ENCODE measurements at regions not wholly inside any gene's neighbourhood (a gene's known extent, or its start where the extent isn't known, plus 50 kb on each side); places are given as distances from the start of the nearest gene placed in this dataset.

DNA sequence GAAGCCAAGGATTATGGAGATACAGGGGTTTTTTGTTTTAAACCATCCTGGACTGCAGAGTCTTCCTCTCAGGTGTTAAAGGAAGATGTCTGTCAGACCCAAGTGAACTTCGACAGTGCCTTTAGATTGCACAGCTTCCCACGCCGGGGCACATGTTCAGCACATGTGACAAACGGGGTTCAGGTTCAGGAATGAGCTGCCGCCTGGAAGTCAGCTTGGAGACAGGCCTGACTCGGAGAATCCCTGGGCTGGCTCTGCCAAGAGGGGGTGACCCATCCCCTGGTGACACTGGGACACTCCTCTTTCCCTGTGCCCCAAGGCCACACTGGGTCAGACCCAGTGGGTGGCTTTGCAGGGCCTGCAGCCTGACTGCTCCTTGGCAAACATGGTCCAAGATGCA, 359.3 kb upstream of the SALL3 start:
- DNase-seq: no peak

DNA sequence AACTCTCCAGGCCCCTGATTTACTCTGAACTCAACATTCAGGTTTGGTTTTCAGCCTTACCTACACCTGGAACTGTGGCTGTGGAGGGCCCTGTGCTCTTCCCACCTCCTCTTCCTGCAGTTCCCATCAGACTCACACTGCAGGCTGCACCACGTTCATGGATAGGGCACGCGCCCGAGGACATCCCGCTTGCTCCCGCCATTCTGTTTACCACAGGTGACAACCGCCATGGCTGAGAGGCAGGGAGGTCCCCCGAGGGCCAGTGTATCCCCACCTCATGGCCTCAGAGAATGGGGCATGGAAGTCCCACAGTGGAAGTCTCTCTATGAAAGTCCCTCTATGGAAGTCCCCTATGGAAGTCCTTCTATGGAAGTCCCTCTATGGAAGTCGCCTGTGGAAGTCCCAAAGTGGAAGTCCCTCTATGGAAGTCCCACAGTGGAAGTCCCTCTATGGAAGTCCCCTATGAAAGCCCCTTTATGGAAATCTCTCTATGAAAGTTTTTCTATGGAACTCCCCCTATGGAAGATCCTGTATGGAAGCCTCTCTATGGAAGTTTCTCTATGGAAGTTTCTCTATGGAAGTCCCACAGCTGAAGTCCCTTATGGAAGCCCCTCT, 358.4 kb upstream of the SALL3 start:
- DNase-seq: no peak

DNA sequence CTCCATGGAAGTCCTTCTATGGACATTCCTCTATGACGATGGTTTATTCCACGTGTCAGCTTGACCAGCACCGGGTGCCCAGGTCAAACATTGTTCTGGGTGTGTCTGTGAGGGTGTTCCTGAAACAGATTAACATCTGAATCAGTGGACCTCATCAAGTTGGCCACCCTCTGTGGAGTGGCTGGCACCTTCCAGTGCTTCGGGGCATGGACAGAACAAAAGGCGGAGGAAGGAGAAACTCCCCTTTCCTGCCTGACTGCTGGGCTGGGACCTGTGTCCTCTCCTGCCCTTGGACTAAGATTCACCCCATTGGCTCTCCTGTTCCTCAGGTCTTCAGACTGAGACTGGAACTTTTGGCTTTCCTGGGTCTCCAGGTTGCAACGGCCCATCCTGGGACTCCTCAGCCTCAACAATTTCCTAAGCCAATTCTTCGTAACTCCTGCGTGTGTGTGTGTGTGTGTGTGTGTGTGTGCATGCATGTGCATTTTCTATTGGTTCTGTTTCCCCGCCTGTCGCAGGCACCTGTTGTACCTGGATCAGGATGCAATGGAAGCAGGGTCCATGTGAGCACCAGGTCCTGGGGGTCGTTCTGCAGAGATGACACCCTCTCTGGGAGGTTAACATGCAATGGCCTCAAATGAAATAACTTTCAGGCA, 357.2 kb upstream of the SALL3 start:
- no peak for DNase-seq

GRCh38 chr18:78622907-78623541, 356.6 kb upstream of the SALL3 start:
- no peak for DNase-seq

GRCh38 chr18:78624646-78625279, 354.9 kb upstream of the SALL3 start:
- DNase-seq: no peak

DNA sequence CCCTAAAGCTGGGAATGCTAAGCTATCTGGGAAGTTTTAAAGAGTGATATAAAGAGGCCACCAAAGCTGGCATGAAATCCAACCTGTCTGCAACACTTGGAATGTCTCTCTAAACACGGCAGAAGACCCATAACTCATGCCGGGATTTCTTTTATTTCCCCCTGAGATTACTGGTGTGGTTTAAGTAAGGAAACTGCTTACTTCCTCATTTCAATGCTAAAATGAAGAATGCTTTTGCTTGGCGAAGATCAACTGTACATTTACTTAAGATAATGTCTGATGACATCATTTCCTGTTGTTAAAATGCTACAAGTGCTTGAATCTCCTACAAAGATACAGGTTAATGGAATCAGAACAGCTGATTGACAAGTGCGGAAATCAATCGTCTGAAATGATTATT, 353.8 kb upstream of the SALL3 start:
- no peak for DNase-seq

DNA sequence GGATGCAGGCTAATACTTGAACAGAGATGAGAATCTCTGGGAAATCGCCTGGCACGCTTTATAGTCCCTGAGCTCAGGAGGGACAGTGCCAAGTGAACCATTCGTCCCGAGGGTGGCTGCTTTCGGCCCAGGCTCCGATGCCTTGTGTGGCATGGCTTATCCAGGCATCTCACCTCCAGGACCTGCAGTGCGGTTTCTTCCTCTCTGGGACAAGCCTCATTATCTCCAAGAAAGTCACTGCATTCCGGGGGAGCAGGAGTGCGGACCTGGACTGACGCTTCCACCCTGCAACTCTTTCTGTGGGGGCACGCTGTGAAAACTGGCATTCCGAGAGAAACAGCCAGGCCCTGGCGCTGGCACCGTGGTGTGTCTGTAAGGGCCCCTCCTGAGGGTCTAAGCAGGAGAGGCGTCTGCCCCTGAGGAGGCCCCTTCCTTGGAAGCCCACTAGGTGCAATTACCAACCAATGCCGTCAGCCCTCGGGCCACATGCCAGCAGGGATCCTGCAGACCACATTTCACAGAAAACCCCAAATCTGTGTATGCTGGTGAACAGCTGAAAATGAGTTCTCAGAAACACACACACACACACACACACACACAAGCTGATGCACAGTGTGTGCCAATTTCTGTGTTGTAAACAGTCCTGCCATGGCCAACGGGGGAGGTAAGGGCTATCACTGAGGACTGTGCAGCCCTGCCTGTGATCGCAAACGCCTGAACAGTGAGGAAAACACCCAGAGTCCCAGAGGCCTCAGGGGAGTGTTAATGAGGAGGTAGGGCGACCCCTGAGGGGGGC, 351.9 kb upstream of the SALL3 start:
- no peak for DNase-seq

GRCh38 chr18:78629426-78629825, 350.2 kb upstream of the SALL3 start:
- DNase-seq: no peak

DNA sequence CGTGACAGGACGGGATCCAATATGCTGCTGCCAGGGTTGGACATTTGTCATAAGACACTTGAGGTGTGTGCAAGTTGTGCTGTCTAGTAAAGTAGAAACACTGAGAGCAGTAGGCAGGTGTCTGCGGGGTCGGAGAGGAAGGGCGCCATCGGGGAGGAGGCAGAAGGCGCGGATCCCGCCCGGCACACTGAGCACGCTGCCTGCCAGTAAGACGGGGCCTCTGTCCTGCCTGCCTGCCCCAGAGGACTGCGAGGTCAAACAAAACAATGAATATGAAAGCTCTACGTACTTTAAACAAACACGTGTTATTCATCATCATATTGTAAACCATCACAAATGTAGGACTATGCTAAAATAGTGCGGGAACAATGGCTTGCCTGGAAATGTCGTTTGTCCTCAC, 349.3 kb upstream of the SALL3 start:
- DNase-seq: no peak

DNA sequence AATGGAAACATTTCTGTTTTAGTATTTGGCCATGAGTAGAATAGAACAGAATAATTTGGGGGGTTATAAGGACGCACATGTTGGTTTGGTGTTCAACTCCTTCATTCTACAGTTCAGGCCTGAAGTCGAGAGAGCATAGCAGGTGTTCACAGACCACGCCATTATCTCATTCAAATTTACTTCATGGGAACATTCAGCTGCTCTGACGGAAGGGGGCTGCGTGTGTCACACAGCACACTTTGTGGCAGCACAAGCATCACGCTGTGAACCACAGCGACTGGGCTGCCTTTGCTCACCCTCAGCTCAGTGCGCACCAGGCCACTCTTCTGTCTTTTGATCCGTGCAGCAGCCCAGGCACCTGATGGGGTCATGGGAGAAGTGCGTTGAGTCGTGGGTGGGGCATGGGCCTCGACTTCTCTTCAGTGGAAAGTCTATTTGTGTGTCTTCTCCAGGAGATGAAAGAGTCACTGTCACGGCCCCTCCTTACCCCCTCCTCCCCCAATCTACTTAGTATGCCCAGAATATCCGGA, 348.6 kb upstream of the SALL3 start:
- no peak for DNase-seq

DNA sequence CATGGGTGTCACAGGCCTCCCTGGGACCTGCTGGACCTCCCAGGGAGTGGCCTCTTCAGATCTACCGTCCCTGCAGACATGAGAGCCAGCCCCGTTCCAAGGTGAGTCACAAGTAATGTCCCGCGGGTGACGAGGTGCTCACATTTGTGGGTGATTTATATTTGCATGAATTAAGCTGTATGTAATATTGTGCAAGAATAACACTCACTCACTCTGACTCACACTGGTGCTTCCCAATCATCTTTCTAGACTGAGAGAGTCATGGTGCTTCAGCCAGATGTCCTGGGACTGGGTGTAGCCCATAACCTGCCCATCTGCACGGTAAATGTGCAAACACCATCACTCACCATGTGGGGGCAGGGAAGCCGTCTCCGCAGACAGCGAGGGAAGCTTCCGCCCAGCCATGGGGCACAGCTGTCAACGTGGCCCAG, 347.5 kb upstream of the SALL3 start:
- DNase-seq: no peak

GRCh38 chr18:78634061-78634696, 345.4 kb upstream of the SALL3 start:
- no peak for DNase-seq

- no peak for DNase-seq
Measured at GRCh38 chr18:78635093-78635800, 344.4 kb upstream of the SALL3 start.

- no peak for DNase-seq
Measured at GRCh38 chr18:78636260-78636659, 343.4 kb upstream of the SALL3 start.

DNA sequence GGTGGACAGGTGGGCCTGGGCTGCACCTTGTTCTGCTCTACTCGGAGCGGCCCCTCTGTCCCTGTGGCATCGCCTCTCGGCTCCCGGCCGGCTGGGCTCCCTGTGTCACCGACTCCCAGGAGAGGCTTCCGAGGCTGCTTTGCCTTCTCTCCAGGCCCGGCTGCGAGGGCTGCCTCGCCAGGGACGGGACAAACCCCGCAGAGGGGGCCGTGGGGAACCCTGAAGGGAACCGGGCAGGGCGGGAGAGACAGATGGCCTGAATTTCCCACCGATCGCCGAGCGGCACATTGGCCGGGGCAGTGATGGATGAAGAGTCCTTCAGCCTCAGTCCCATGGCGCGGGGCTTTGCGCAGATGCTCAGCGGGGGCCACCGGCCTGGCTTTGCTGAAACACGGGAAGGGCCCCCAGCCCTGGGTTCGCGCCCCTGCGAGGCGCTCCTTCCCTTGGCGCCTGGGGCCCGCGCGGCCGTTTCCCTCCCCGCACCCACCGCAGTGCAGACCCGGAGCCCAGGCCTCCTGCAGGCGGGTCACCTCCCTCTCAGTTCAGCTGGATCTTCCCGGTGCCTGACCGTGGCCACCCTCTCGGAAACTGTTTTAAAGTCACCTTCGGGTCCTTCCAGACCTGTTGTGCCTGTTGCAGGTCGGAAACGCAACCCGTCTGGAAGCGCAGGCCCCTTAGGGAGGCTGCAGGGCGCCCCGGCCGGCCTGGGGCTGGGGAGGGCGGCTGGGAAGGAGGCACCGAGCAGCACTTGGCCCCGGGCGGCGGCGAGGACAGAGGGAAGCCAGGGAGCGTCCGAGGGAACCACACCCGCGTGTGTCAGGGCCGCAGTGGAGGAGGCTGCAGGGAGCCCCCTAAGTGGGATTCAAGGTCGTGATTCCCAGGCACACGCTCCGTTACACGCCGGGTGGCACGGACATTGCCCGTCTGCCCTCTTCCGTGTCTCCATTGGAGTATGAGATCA, 341.9 kb upstream of the SALL3 start:
- DNase-seq: no peak

DNA sequence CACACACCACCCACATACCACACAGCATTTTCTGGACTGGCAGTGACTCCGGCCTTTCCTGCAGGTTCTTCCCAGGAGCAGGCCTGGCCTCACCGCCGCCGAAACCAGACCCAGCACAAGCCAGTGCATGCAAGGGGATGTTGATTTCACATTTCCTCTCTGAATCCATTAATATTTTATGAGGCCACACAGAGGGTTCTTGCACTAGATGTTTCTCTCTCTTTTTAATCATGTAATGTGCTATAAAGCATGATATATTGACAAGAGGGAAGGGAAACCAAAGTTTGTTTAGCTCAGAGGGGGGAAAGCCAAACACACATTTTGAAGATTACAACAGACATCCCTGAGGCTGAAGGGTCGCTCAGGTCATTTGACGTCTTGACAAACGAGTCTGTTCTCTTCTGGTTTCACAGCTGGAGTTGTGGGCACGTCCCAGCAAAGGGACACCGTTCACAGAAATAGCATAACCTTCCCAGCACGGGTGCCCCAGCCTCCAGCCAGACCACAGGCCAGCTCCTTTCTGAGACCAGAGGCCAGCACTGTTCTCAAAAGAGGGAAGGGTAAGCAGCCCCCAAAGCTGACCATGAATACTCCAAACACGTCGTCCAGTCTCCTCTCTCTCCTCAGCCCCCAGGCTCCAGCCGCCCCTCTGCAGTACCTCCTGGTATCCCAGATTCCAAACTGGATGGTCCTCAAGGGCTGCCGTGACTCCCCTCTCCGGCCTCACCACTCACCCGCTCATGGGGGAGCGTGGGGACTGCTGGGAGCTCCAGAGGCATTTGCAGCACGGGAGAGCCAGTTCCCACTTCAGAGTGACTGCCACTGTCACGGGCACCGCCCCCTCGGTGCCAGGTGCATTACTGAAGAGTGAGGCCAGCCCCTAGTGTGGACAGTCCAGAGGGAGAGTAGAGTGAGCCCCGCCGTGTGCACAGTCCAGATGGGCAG, 340.3 kb upstream of the SALL3 start:
- DNase-seq: no peak

DNA sequence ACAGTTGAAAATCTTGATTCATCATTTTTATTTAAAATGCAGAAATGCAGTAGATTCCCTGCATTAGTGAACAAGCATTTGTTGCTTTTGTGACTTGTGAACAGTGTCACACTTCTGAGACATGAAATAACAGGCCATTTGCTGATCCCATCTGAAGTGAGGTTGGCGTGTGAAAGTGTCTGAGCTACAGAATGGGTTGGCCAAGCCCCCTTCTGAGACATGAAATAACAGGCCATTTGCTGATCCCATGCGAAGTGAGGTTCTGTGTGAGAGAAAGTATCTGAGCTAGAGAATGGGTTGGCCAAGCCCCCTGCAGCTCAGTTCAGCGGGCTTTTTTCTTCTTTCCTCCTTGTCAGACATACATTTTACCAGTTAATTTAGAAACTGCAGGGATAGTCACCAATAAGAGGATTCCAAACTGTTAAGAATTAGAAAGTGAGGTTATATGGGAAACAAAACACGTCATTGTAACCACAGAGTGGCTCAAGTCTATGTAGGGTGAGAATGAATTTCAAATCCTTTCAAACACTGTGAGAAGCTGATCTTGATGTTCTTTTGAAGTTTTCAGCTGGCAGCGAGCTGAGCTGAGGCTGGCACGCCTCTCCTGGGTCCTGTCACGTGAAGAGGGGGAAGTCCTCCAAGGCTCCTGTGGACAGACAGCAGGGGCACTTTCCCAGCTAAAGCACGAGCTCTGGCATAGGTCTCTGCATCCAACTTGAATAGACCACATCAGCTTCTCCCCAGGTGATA, 339.2 kb upstream of the SALL3 start:
- no peak for DNase-seq

GRCh38 chr18:78641689-78642231, 337.9 kb upstream of the SALL3 start:
- peak; percentile 3 to 27 for DNase-seq
